Transverse colon (tissue), 3 donors: ENCODE measurements at regions not wholly inside any gene's neighbourhood (a gene's known extent, or its start where the extent isn't known, plus 50 kb on each side); places are given as distances from the start of the nearest gene placed in this dataset.

ENCODE experiments used
- CTCF ChIP-seq, 5 experiments: fragments of 200-600 bp in 3 of 5; fragments of 450-650 bp in 2 of 5; sonication (generic) in 3 of 5; IDR thresholded peaks; 1 replicate in 2 of 5; 2 replicates in 3 of 5; pipeline ENCODE4 v1.5.1; 2016 to 2017; ENCODE audit warnings: antibody characterized with exemption in 5 of 5, inconsistent platforms in 3 of 5, mild to moderate bottlenecking in 2 of 5, moderate library complexity in 1 of 5
- EP300 ChIP-seq: sonication (generic); formaldehyde crosslinking; IDR thresholded peaks from one replicate; pipeline ENCODE4 v1.6.1; 2017; ENCODE audit warnings: antibody characterized with exemption, low read depth

- TF ChIP-seq CTCF (IDR thresholded peaks at IDR 0.05) (no peak), EP300 (no peak)
Measured at GRCh38 chr13:22777207-22777606, 403.6 kb upstream of the SGCG start.
